ENCODE measurements at regions not wholly inside any gene's neighbourhood (a gene's known extent, or its start where the extent isn't known, plus 50 kb on each side); places are given as distances from the start of the nearest gene placed in this dataset.
"Not testable (repeated sequence)": the region's sequence is repeated elsewhere in the genome, so short reads cannot be mapped to it uniquely, and the experiment has no call there.

- no peak for DNase-seq
Measured at GRCh38 chr21:23111070-23111600, 2112.9 kb downstream of the NCAM2 start.

DNA sequence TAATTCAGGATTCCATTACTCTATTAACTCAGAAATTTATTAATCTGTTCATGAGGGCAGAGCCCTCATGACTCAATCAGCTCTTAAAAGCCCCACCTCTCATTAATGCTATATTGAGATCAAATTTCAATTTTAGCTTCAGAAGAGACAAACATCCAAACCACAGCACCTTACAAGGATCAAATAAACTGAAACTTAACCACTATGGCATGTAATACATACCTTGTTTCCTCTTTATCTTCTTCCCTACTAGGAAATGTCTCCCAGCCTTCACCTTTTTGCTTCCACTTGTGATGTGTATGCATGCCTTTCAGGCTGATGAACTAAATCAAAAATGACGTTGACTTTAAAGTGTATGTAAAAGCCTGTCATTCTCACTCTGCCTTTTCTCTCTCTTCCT, 2121.3 kb downstream of the NCAM2 start:
- no peak for DNase-seq

DNA sequence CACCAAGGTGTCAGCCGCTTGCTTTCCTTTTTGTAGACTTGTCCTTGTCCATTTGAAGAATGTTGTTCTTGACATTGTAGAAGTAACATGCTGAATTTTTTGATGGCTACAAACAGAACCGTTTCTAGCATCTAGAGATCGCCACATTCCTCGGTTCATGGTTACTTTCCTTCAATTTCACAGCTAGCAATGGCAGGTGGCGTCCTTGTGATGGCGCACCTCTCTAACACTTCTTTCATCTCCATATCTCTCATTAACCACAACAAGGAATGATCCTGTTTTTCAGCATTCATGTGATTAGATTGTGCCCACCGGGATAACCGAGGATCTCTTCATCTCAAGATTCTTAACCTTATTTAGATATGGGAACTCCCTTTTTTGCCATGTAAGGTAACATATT, 2129.8 kb downstream of the NCAM2 start:
- no peak for DNase-seq

DNA sequence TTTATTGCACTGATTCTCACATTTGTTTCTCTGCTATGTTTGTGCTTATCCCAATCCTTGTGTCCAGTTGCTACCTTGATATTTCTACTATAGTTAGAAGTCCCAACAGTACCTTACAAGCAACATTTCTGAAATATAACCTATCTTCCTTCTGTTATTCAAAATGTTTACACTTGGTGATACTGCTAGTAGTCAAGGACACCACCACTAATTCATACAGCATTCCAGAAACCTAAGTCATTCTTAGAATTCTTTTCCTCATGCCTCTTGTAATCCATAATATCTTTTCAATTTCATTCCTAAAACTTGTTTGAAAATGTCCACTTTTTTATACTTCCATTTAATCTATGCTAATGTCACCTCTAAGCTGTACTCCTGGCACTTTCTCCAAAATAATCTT, 2132.1 kb downstream of the NCAM2 start:
- DNase-seq: no peak

- DNase-seq: peak; percentile 2
Measured at GRCh38 chr21:23131177-23131576, 2133.0 kb downstream of the NCAM2 start.

DNA sequence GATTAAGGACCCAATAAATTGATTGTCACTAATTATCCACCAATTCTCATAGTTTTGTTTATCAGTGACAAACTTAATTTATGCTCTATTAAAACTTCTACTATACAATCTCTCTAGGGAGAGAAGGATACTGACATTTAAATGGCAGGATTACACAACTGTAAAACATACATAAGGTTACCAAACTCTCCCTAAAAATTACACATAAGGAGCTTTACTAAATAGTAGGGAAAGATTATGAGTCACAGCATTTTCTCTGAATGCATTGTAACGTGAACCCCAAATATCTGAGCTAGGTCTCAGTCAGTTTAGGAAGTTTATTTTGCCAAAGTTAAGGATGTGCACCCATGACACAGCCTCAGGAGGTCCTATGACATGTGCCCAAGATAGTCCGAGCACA, 2140.6 kb downstream of the NCAM2 start:
- DNase-seq: no peak

GRCh38 chr21:23152130-23152529, 2153.9 kb downstream of the NCAM2 start:
- no peak for DNase-seq

DNA sequence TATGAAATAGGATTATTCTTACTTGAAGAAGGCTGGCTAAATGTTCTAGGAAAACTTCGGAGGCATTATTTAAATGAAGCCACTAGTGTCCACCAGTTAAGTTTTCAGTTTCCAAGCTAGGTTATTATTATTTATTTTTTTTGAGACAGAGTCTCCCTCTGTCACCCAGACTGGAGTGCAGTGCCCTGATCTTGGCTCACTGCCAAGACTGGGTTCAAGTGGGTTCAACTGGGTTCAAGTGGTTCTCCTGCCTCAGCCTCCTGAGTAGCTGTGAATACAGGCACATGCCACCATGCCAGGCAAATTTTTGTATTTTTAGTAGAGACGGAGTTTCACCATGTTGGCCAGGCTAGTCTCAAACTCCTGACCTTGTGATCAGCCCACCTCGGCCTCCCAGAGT, 2155.6 kb downstream of the NCAM2 start:
- not testable (repeated sequence) for DNase-seq

- DNase-seq: no peak
Measured at GRCh38 chr21:23155281-23155680, 2157.1 kb downstream of the NCAM2 start.

- no peak for DNase-seq
Measured at GRCh38 chr21:23160914-23161313, 2162.7 kb downstream of the NCAM2 start.

DNA sequence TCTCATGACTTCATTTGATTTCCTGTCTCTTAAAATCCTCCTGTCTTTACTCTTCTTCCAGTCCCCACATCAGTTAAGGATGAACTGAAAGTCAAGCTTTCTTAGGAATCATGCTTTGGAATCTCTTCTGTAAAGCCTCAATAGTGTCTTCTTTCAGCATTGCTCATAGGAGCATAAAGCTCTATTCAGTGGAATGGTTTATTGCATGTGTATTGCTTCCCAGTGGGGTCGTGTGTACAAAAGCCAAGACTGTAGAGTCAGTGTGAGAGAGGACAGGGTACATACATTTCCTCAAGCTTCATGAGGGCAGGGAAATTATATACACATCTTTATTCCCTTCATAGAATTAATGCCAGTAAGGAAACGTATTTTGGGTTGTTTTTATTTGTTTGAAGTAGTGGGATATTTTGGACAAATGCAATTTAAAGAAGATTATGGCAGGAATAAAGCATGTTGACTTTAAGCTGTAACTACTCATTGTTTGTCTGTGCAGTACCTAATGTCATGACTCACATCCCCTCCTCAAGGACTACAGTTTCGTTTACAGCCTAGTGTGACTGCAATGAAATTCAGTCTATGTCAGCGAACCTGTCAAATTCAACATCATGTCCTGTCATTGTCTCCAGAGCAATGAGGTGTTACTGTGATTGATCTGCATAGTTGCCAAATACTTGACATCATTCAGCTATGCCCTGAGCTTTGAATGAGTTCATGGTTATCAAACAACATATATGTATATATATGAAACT, 2164.2 kb downstream of the NCAM2 start:
- DNase-seq: no peak
